WTC11 (cell line): ENCODE measurements at regions not wholly inside any gene's neighbourhood (a gene's known extent, or its start where the extent isn't known, plus 50 kb on each side); places are given as distances from the start of the nearest gene placed in this dataset.

Experiments
- ATAC-seq: fragments of 200-7000 bp; cut with Tn5 transposase; 2 replicates; pipeline ENCODE4 v1.10.0; 2021; ENCODE audit warnings: mild to moderate bottlenecking, moderate library complexity
- CTCF ChIA-PET: fragments of 300-600 bp; sonication (Branson Sonifier 250); formaldehyde crosslinking; loops from one replicate; lab custom pipeline; 2021; ENCODE audit warnings: antibody characterized with exemption; lab: Charles Lee
- POLR2A ChIA-PET: fragments of 350-600 bp; sonication (Branson Sonifier 250); formaldehyde crosslinking; loops from one replicate; lab custom pipeline; 2021; ENCODE audit warnings: antibody characterized with exemption; lab: Charles Lee
- DNase-seq: peaks from one replicate; pipeline ENCODE4 v3.0.0; 2021; ENCODE audit warnings: low spot score
- H3K27ac Mint-ChIP-seq: 2 replicates; pipeline ENCODE4 v1.8.0; 2021; ENCODE audit warnings: mixed read lengths
- H3K27me3 Mint-ChIP-seq: 2 replicates; pipeline ENCODE4 v1.8.0; 2021; ENCODE audit warnings: low read depth, mild to moderate bottlenecking, moderate library complexity, mixed read lengths
- H3K36me3 Mint-ChIP-seq: 2 replicates; pipeline ENCODE4 v1.8.0; 2021; ENCODE audit warnings: mixed read lengths
- H3K4me1 Mint-ChIP-seq: 2 replicates; pipeline ENCODE4 v1.8.0; 2022; ENCODE audit warnings: mixed read lengths
- H3K4me3 Mint-ChIP-seq: 2 replicates; pipeline ENCODE4 v1.8.0; 2021; ENCODE audit warnings: mild to moderate bottlenecking, moderate library complexity, mixed read lengths
- H3K9me3 Mint-ChIP-seq: 2 replicates; pipeline ENCODE4 v1.8.0; 2021; ENCODE audit warnings: mixed read lengths
- AR ChIP-seq: fragments of 250-450 bp; sonication (Bioruptor Pico); IDR thresholded peaks from 2 replicates; pipeline ENCODE4 v1.9.0; 2021; ENCODE audit warnings: mild to moderate bottlenecking
- ATF1 ChIP-seq: sonication (generic); formaldehyde crosslinking; IDR thresholded peaks from 2 replicates; pipeline ENCODE4 v1.8.1; 2023; ENCODE audit warnings: mild to moderate bottlenecking, moderate library complexity, missing genetic modification reagents
- ATF2 ChIP-seq: sonication (generic); formaldehyde crosslinking; IDR thresholded peaks from 2 replicates; pipeline ENCODE4 v1.8.1; 2022; ENCODE audit warnings: low read depth, missing genetic modification reagents, borderline replicate concordance
- CBFB ChIP-seq: sonication (generic); formaldehyde crosslinking; IDR thresholded peaks from 2 replicates; pipeline ENCODE4 v1.8.1; 2022; ENCODE audit warnings: mild to moderate bottlenecking, low read depth, missing genetic modification reagents
- CREB1 ChIP-seq: sonication (generic); formaldehyde crosslinking; IDR thresholded peaks from 2 replicates; pipeline ENCODE4 v1.8.0; 2023; ENCODE audit warnings: mild to moderate bottlenecking, missing genetic modification reagents
- ELF4 ChIP-seq: sonication (generic); formaldehyde crosslinking; IDR thresholded peaks from 2 replicates; pipeline ENCODE4 v1.8.1; 2022; ENCODE audit warnings: low read depth, mild to moderate bottlenecking, moderate library complexity, missing genetic modification reagents
- ESRRA ChIP-seq: sonication (generic); formaldehyde crosslinking; IDR thresholded peaks from 2 replicates; pipeline ENCODE4 v1.8.1; 2022; ENCODE audit warnings: mild to moderate bottlenecking, missing genetic modification reagents, borderline replicate concordance
- GABPB1 ChIP-seq: sonication (generic); formaldehyde crosslinking; IDR thresholded peaks from 2 replicates; pipeline ENCODE4 v1.8.1; 2023; ENCODE audit warnings: mild to moderate bottlenecking, missing genetic modification reagents
- JUN ChIP-seq: sonication (generic); formaldehyde crosslinking; IDR thresholded peaks from 2 replicates; pipeline ENCODE4 v1.8.0; 2023; ENCODE audit warnings: mild to moderate bottlenecking, missing genetic modification reagents
- MAX ChIP-seq: sonication (generic); formaldehyde crosslinking; IDR thresholded peaks from 2 replicates; pipeline ENCODE4 v1.8.0; 2022; ENCODE audit warnings: mild to moderate bottlenecking, missing genetic modification reagents
- MXD4 ChIP-seq: fragments of 250-450 bp; sonication (Bioruptor Pico); IDR thresholded peaks from 2 replicates; pipeline ENCODE4 v1.8.0; 2021; ENCODE audit warnings: mild to moderate bottlenecking, moderate library complexity, borderline replicate concordance
- NFATC4 ChIP-seq: fragments of 250-450 bp; sonication (Bioruptor Pico); IDR thresholded peaks from 2 replicates; pipeline ENCODE4 v1.9.0; 2021; ENCODE audit warnings: mild to moderate bottlenecking
- RELA ChIP-seq: sonication (generic); formaldehyde crosslinking; IDR thresholded peaks from 2 replicates; pipeline ENCODE4 v1.8.1; 2022; ENCODE audit warnings: missing genetic modification reagents, mild to moderate bottlenecking, borderline replicate concordance
- SMAD4 ChIP-seq: sonication (generic); formaldehyde crosslinking; IDR thresholded peaks from 2 replicates; pipeline ENCODE4 v1.8.0; 2022; ENCODE audit warnings: mild to moderate bottlenecking, missing genetic modification reagents
- SP1 ChIP-seq: sonication (generic); formaldehyde crosslinking; conservative IDR thresholded peaks from 2 replicates; pipeline ENCODE4 v1.8.1; 2022; ENCODE audit warnings: missing genetic modification reagents
- TCF7 ChIP-seq: sonication (generic); formaldehyde crosslinking; IDR thresholded peaks from 2 replicates; pipeline ENCODE4 v1.8.0; 2022; ENCODE audit warnings: mild to moderate bottlenecking, low read depth, missing genetic modification reagents, moderate library complexity
- ZNF121 ChIP-seq: sonication (generic); formaldehyde crosslinking; IDR thresholded peaks from 2 replicates; pipeline ENCODE4 v1.8.0; 2023; ENCODE audit warnings: missing genetic modification reagents
- ZNF138 ChIP-seq: sonication (generic); formaldehyde crosslinking; conservative IDR thresholded peaks from 2 replicates; pipeline ENCODE4 v1.8.1; 2022; ENCODE audit warnings: mild to moderate bottlenecking, moderate library complexity, missing genetic modification reagents
- ZNF219 ChIP-seq: sonication (generic); formaldehyde crosslinking; IDR thresholded peaks from 2 replicates; pipeline ENCODE4 v1.8.0; 2023; ENCODE audit warnings: missing genetic modification reagents, mild to moderate bottlenecking, borderline replicate concordance
- ZNF232 ChIP-seq: sonication (generic); formaldehyde crosslinking; IDR thresholded peaks from 2 replicates; pipeline ENCODE4 v1.8.0; 2022; ENCODE audit warnings: mild to moderate bottlenecking, missing genetic modification reagents
- ZNF317 ChIP-seq: sonication (generic); formaldehyde crosslinking; IDR thresholded peaks from 2 replicates; pipeline ENCODE4 v1.8.1; 2023; ENCODE audit warnings: low read depth, mild to moderate bottlenecking, moderate library complexity, missing genetic modification reagents, borderline replicate concordance
- ZNF423 ChIP-seq: fragments of 250-450 bp; sonication (Bioruptor Pico); IDR thresholded peaks from 2 replicates; pipeline ENCODE4 v2.1.2; 2022; ENCODE audit warnings: mild to moderate bottlenecking, moderate library complexity
- ZNF532 ChIP-seq: fragments of 250-450 bp; sonication (Bioruptor Pico); IDR thresholded peaks from 2 replicates; pipeline ENCODE4 v1.9.0; 2021; ENCODE audit warnings: mild to moderate bottlenecking, borderline replicate concordance
- ZNF671 ChIP-seq: fragments of 250-450 bp; sonication (Bioruptor Pico); IDR thresholded peaks from 2 replicates; pipeline ENCODE4 v1.8.0; 2021; ENCODE audit warnings: mild to moderate bottlenecking
- TF ChIP-seq, protein P1 (sequence below): sonication (generic); formaldehyde crosslinking; IDR thresholded peaks from 2 replicates; pipeline ENCODE4 v1.8.1; 2022; ENCODE audit warnings: mild to moderate bottlenecking, moderate library complexity, missing genetic modification reagents
- TF ChIP-seq, protein P2 (sequence below): sonication (generic); formaldehyde crosslinking; conservative IDR thresholded peaks from 2 replicates; pipeline ENCODE4 v1.8.1; 2022; ENCODE audit warnings: mild to moderate bottlenecking, missing genetic modification reagents

- Mint-ChIP-seq H3K4me1 (no peaks in the 10 kb centered on the region), H3K4me3 (no peak overlapping the region), H3K36me3 (no peaks in the 10 kb centered on the region; the same call in 1 of the 2 replicates), H3K9me3 (peaks cover 10% of the 10 kb centered on the region), H3K27ac (no peak overlapping the region), H3K27me3 (peaks cover 6% of the 10 kb centered on the region)
- DNase-seq (no peak), ATAC-seq (no peak)
- TF ChIP-seq ESRRA (CRISPR knock-in tag) (no peak), ZNF121 (no peak), RELA (no peak), ZNF232 (CRISPR knock-in tag) (no peak), ELF4 (CRISPR knock-in tag) (no peak), ATF2 (no peak), ZNF138 (CRISPR knock-in tag) (no peak), MXD4 (CRISPR knock-in tag) (no peak), MAX (no peak), ZNF423 (CRISPR knock-in tag) (no peak), GABPB1 (CRISPR knock-in tag) (no peak), CBFB (CRISPR knock-in tag) (no peak), JUN (CRISPR knock-in tag) (no peak), ZNF219 (CRISPR knock-in tag) (no peak), AR (CRISPR knock-in tag) (no peak)
- TF ChIP-seq, protein P1, sequence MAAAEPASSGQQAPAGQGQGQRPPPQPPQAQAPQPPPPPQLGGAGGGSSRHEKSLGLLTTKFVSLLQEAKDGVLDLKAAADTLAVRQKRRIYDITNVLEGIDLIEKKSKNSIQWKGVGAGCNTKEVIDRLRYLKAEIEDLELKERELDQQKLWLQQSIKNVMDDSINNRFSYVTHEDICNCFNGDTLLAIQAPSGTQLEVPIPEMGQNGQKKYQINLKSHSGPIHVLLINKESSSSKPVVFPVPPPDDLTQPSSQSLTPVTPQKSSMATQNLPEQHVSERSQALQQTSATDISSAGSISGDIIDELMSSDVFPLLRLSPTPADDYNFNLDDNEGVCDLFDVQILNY (CRISPR knock-in tag), result no peak
- TF ChIP-seq, protein P2, sequence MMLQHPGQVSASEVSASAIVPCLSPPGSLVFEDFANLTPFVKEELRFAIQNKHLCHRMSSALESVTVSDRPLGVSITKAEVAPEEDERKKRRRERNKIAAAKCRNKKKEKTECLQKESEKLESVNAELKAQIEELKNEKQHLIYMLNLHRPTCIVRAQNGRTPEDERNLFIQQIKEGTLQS (CRISPR knock-in tag), result no peak
- POLR2A ChIA-PET, result no interaction called here
- CTCF ChIA-PET, result no interaction called here
These were observed 408.1 kb downstream of the GATA3 start for GRCh38 chr10:8462565-8462964.

DNA sequence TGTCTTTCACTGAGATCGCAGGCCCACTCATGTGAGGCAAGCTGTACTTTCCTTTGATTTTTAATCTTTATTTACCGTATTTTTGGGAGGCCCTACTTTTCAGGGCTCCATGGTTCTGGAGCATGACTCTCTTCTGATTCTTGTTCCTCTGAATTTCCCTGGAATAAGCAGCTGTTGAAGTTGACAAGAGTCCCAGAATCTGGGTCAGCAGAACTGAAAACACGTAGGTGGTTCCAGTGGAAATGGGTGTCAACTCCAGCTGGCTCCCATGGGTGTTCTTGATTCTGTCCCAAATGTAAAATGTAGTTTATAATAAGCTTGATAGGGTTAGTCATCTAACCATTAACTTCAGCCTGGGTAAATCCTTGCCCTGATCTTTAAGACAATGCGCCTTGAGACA is 409.4 kb downstream of the GATA3 start:
- Mint-ChIP-seq H3K4me1 (no peaks in the 10 kb centered on the region), H3K27ac (no peak overlapping the region), H3K27me3 (peaks cover 6% of the 10 kb centered on the region), H3K36me3 (no peaks in the 10 kb centered on the region; the same call in 1 of the 2 replicates), H3K4me3 (no peak overlapping the region), H3K9me3 (peaks cover 4% of the 10 kb centered on the region)
- DNase-seq, result no peak
- CTCF ChIA-PET, result no interaction called here
- POLR2A ChIA-PET, result no interaction called here
- TF ChIP-seq SMAD4 (CRISPR knock-in tag) (no peak), SP1 (no peak)
- ATAC-seq, result no peak

DNA sequence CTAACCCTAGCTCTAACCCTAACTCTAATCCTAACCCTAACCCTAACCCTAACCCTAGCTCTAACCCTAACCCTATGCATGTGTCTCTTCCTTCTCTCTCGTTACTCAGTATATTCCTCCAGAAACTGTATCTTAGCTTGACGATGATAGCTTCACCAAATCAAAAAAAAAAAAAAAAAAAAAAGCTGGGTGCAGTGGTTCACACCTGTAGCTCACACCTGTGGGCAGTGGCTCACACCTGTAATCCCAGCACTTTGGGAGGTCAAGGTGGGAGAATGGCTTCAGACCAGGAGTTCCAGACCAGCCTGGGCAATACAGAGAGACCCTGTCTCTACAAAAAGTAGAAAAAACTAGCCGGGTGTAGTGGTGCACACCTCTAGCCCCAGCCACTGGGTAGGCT is 414.0 kb downstream of the GATA3 start:
- no peaks in the 10 kb centered on the region for H3K36me3 Mint-ChIP-seq
- ATAC-seq (no peak), DNase-seq (no peak)
- peaks cover 6% of the 10 kb centered on the region for H3K27me3 Mint-ChIP-seq
- no peaks in the 10 kb centered on the region for H3K4me1 Mint-ChIP-seq
- POLR2A ChIA-PET, result no interaction called here
- no peak overlapping the region for H3K4me3 Mint-ChIP-seq
- TF ChIP-seq TCF7 (CRISPR knock-in tag), result no peak
- no peak for TF ChIP-seq ZNF232 (CRISPR knock-in tag)
- TF ChIP-seq RELA, result no peak
- TF ChIP-seq NFATC4 (CRISPR knock-in tag), result no peak
- no peak for TF ChIP-seq ATF1 (CRISPR knock-in tag)
- TF ChIP-seq ZNF532, result no peak
- no peak for TF ChIP-seq ZNF317
- no peak for TF ChIP-seq CREB1 (CRISPR knock-in tag)
- no peak for TF ChIP-seq MXD4 (CRISPR knock-in tag)
- no peak for TF ChIP-seq ZNF671 (CRISPR knock-in tag)
- TF ChIP-seq, all 79 proteins: peak for 0
- peaks cover 8% of the 10 kb centered on the region for H3K9me3 Mint-ChIP-seq
- H3K27ac Mint-ChIP-seq, result no peak overlapping the region
- CTCF ChIA-PET, result no interaction called here
